ENCODE measurements at regions not wholly inside any gene's neighbourhood (a gene's known extent, or its start where the extent isn't known, plus 50 kb on each side); places are given as distances from the start of the nearest gene placed in this dataset.

DNA sequence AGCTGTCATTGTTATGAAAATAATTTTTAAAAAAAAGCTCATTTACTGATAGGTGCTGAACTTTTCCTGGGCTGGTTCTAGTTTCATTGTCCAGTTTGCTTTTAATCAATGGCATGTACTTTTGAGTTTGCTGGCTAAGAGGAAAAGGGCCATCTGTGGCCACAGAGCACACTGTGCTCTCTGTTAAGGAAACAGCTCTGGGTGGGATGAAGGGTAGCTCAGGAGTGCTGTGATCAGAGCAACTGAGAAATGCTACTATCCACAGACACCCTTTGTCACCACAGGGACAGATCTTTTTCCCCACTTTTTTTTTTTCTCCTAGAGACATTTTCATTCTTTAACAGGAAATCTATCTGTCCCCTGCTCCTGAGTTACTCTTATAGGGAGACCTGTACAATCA lies 387.1 kb upstream of the PRICKLE1 start:
- intact Hi-C loops (cut with DNase I) = no loop called here

DNA sequence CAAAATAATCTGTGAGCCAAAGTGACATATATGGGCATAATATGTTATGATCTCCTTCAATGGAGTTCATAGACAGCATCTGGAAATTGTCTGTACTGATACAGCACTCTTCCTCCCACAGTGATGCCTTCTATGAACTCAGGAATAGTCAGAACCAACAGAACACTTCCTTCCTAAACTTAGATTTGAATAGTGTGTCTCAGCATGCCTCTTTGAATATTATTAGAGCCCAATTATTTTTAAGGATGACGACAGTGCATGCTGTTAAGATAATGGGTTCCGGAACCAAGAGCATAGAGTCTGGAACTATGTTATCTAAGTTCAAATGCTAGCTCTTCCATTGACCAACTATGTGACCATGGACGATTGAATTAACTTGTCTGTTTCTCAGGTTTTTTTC lies 386.6 kb upstream of the PRICKLE1 start:
- no peak for DNase-seq (ENCODE audit: extremely low spot score in 2 of 2)
- H3K9me3 ChIP-seq = no peaks in the 10 kb centered on the region
- TF ChIP-seq, protein P1, sequence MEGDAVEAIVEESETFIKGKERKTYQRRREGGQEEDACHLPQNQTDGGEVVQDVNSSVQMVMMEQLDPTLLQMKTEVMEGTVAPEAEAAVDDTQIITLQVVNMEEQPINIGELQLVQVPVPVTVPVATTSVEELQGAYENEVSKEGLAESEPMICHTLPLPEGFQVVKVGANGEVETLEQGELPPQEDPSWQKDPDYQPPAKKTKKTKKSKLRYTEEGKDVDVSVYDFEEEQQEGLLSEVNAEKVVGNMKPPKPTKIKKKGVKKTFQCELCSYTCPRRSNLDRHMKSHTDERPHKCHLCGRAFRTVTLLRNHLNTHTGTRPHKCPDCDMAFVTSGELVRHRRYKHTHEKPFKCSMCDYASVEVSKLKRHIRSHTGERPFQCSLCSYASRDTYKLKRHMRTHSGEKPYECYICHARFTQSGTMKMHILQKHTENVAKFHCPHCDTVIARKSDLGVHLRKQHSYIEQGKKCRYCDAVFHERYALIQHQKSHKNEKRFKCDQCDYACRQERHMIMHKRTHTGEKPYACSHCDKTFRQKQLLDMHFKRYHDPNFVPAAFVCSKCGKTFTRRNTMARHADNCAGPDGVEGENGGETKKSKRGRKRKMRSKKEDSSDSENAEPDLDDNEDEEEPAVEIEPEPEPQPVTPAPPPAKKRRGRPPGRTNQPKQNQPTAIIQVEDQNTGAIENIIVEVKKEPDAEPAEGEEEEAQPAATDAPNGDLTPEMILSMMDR (IDR thresholded peaks at IDR 0.05) = no peak
- TF ChIP-seq POLR2A (IDR thresholded peaks at IDR 0.05) = no peak

More for the DNA sequence above, 387.1 kb upstream of the PRICKLE1 start:
- H3K36me3 ChIP-seq = no peaks in the 10 kb centered on the region
- H3K9me3 ChIP-seq = no peaks in the 10 kb centered on the region
- no peaks in the 10 kb centered on the region for H3K27me3 ChIP-seq
- DNase-seq (ENCODE audit: extremely low spot score in 2 of 2) = no peak
- H3K4me3 ChIP-seq = no peak overlapping the region
- TF ChIP-seq, protein P1 (IDR thresholded peaks at IDR 0.05) = no peak
- no peak overlapping the region for H3K27ac ChIP-seq
- H3K4me1 ChIP-seq = no peaks in the 10 kb centered on the region

DNA sequence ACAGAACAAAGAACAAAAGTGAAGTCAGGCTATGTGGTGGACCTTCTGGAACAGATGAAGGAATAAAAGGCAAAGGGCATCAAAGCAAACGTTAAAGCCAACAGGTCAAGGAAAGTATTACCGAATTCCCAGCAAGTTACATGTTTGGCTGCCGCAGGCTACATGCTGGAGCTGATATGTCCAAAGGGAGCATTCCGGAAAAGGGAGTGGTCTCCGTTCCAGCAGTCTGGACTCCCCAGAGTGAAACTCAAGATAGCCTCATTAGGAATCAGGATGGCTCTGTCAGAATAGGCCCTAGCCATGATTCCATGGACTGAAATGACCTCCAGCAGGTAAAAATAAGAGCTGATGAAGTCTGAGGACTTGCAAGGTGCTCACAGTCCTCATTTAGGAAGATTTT lies 379.8 kb upstream of the PRICKLE1 start:
- H3K27ac ChIP-seq = no peak overlapping the region
- TF ChIP-seq POLR2A (IDR thresholded peaks at IDR 0.05) (no peak), POLR2AphosphoS5 (IDR thresholded peaks at IDR 0.05; ENCODE audit: insufficient read depth in 1 of 2, low read depth in 1 of 2) (no peak)
- TF ChIP-seq, protein P1 (IDR thresholded peaks at IDR 0.05) = no peak
- no peak overlapping the region for H3K4me3 ChIP-seq
- H3K27me3 ChIP-seq = no peaks in the 10 kb centered on the region
- no peaks in the 10 kb centered on the region for H3K36me3 ChIP-seq
- intact Hi-C loops (cut with DNase I) = no loop called here
- no peaks in the 10 kb centered on the region for H3K4me1 ChIP-seq
- H3K9me3 ChIP-seq = no peaks in the 10 kb centered on the region
- no peak for DNase-seq (ENCODE audit: extremely low spot score in 2 of 2)

More for the DNA sequence above, 386.6 kb upstream of the PRICKLE1 start:
- no peak overlapping the region for H3K27ac ChIP-seq
- no peaks in the 10 kb centered on the region for H3K4me1 ChIP-seq
- no peak overlapping the region for H3K4me3 ChIP-seq
- no peaks in the 10 kb centered on the region for H3K27me3 ChIP-seq
- no peaks in the 10 kb centered on the region for H3K36me3 ChIP-seq
- intact Hi-C loops (cut with DNase I) = no loop called here

DNA sequence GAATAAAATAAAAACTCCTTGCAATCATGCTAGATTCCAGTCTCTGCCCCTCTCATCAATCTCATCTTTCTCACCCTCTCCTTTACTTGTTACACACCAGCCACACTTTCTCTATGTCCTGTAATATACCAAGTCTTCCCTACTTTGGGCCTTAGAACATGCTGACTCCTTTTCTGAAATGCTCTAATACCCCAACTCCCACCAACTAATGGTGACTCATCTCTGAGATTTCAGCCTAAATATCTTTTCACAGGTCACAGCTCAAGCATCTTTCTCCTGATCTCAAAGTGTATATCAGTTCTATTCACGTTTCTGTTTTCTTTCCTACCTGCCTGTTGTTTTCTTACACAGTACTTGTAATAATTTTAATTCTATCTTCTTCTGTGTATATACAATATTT lies 378.9 kb upstream of the PRICKLE1 start:
- Histone ChIP-seq H3K4me1 (no peaks in the 10 kb centered on the region), H3K27ac (no peak overlapping the region), H3K9me3 (no peaks in the 10 kb centered on the region), H3K36me3 (no peaks in the 10 kb centered on the region), H3K4me3 (no peak overlapping the region), H3K27me3 (no peaks in the 10 kb centered on the region)
- TF ChIP-seq, protein P1 (IDR thresholded peaks at IDR 0.05) = no peak
- no peak for TF ChIP-seq POLR2AphosphoS5 (IDR thresholded peaks at IDR 0.05; ENCODE audit: insufficient read depth in 1 of 2, low read depth in 1 of 2)
- no peak for TF ChIP-seq POLR2A (IDR thresholded peaks at IDR 0.05)
- no peak for DNase-seq (ENCODE audit: extremely low spot score in 2 of 2)
- intact Hi-C loops (cut with DNase I) = no loop called here

DNA sequence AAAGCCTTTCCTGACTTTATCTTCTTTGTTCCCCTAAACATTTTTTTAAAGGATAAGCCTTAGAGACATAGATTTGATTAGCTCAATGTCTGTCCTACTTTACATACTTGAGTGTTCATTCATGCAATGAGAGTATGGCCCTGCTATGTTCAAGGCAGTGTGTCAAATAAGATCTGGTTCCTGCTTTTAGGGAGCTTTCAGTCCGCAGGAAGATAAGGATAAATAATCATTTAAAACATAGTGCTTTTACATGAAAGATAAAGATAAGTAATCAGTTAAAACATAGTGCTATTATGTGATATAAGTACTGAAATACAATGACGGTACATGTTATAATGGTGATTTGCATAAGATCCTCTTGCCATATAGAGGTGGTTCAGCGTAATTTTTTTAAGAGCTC lies 378.3 kb upstream of the PRICKLE1 start:
- Histone ChIP-seq H3K27me3 (no peaks in the 10 kb centered on the region), H3K27ac (no peak overlapping the region), H3K4me3 (no peak overlapping the region), H3K36me3 (no peaks in the 10 kb centered on the region), H3K9me3 (no peaks in the 10 kb centered on the region), H3K4me1 (no peaks in the 10 kb centered on the region)
- DNase-seq (ENCODE audit: extremely low spot score in 2 of 2) = no peak
- intact Hi-C loops (cut with DNase I) = no loop called here
- TF ChIP-seq POLR2A (IDR thresholded peaks at IDR 0.05) (no peak), POLR2AphosphoS5 (IDR thresholded peaks at IDR 0.05; ENCODE audit: insufficient read depth in 1 of 2, low read depth in 1 of 2) (no peak)
- TF ChIP-seq, protein P1 (IDR thresholded peaks at IDR 0.05) = no peak

Measured in vagina (tissue), 2 donors.